ENCODE measurements at regions not wholly inside any gene's neighbourhood (a gene's known extent, or its start where the extent isn't known, plus 50 kb on each side); places are given as distances from the start of the nearest gene placed in this dataset.

GRCh38 chr2:156810094-156810493 lies 373.9 kb downstream of the GPD2 start:
- Histone ChIP-seq H3K9me2 (replicated peaks; ENCODE audit: insufficient read depth, low read length) (no peaks in the 10 kb centered on the region), H3K27me3 (ENCODE audit: low read length) (no peaks in the 10 kb centered on the region; the same call in 1 of the 2 replicates), H3K9me3 (ENCODE audit: low read length) (no peaks in the 10 kb centered on the region)

GRCh38 chr2:156812496-156812895 lies 376.3 kb downstream of the GPD2 start:
- no peaks in the 10 kb centered on the region for H3K79me2 ChIP-seq (ENCODE audit: low read length)
- no peak overlapping the region for H3K9ac ChIP-seq (ENCODE audit: low read length)
- no peaks in the 10 kb centered on the region for H3K4me1 ChIP-seq (ENCODE audit: low read length)
- H2AFZ ChIP-seq (ENCODE audit: low read length) = no peak overlapping the region
- no peaks in the 10 kb centered on the region for H3K9me2 ChIP-seq (replicated peaks; ENCODE audit: insufficient read depth, low read length)
- no peaks in the 10 kb centered on the region for H4K20me1 ChIP-seq (ENCODE audit: insufficient read depth, low read depth, low read length)
- no peaks in the 10 kb centered on the region for H3K9me3 ChIP-seq (ENCODE audit: low read length)
- no peaks in the 10 kb centered on the region; the same call in 1 of the 2 replicates for H3K27me3 ChIP-seq (ENCODE audit: low read length)
- H3K36me3 ChIP-seq (ENCODE audit: insufficient read depth, low read length) = no peaks in the 10 kb centered on the region
- no peak overlapping the region for H3K4me2 ChIP-seq (ENCODE audit: low read depth, low read length, poor library complexity, severe bottlenecking)
- no peak for DNase-seq
- H3K27ac ChIP-seq (ENCODE audit: low read length) = no peak overlapping the region
- no peak overlapping the region for H3K4me3 ChIP-seq (ENCODE audit: low read length)

More at GRCh38 chr2:156810094-156810493, 373.9 kb downstream of the GPD2 start:
- H3K36me3 ChIP-seq (ENCODE audit: insufficient read depth, low read length) = no peaks in the 10 kb centered on the region
- no peaks in the 10 kb centered on the region for H3K79me2 ChIP-seq (ENCODE audit: low read length)
- no peak overlapping the region for H3K4me3 ChIP-seq (ENCODE audit: low read length)
- H3K4me2 ChIP-seq (ENCODE audit: low read depth, low read length, poor library complexity, severe bottlenecking) = no peak overlapping the region
- H3K9ac ChIP-seq (ENCODE audit: low read length) = no peak overlapping the region
- H2AFZ ChIP-seq (ENCODE audit: low read length) = no peak overlapping the region
- H3K4me1 ChIP-seq (ENCODE audit: low read length) = no peaks in the 10 kb centered on the region
- no peak overlapping the region for H3K27ac ChIP-seq (ENCODE audit: low read length)
- no peaks in the 10 kb centered on the region for H4K20me1 ChIP-seq (ENCODE audit: insufficient read depth, low read depth, low read length)
- no peak for DNase-seq

GRCh38 chr2:156817430-156817829 lies 381.3 kb downstream of the GPD2 start:
- DNase-seq = no peak
- Histone ChIP-seq H3K9me3 (ENCODE audit: low read length) (no peaks in the 10 kb centered on the region), H2AFZ (ENCODE audit: low read length) (no peak overlapping the region), H3K4me3 (ENCODE audit: low read length) (no peak overlapping the region), H3K4me1 (ENCODE audit: low read length) (no peaks in the 10 kb centered on the region), H3K9ac (ENCODE audit: low read length) (no peak overlapping the region), H4K20me1 (ENCODE audit: insufficient read depth, low read depth, low read length) (no peaks in the 10 kb centered on the region), H3K4me2 (ENCODE audit: low read depth, low read length, poor library complexity, severe bottlenecking) (no peak overlapping the region), H3K79me2 (ENCODE audit: low read length) (no peaks in the 10 kb centered on the region), H3K9me2 (replicated peaks; ENCODE audit: insufficient read depth, low read length) (no peaks in the 10 kb centered on the region), H3K27ac (ENCODE audit: low read length) (no peak overlapping the region), H3K36me3 (ENCODE audit: insufficient read depth, low read length) (no peaks in the 10 kb centered on the region), H3K27me3 (ENCODE audit: low read length) (no peaks in the 10 kb centered on the region; the same call in 1 of the 2 replicates)

GRCh38 chr2:156818221-156818620 lies 382.0 kb downstream of the GPD2 start:
- no peaks in the 10 kb centered on the region for H4K20me1 ChIP-seq (ENCODE audit: insufficient read depth, low read depth, low read length)
- no peaks in the 10 kb centered on the region for H3K9me2 ChIP-seq (replicated peaks; ENCODE audit: insufficient read depth, low read length)
- H3K4me2 ChIP-seq (ENCODE audit: low read depth, low read length, poor library complexity, severe bottlenecking) = no peak overlapping the region
- no peak overlapping the region for H3K4me3 ChIP-seq (ENCODE audit: low read length)
- H3K36me3 ChIP-seq (ENCODE audit: insufficient read depth, low read length) = no peaks in the 10 kb centered on the region
- no peaks in the 10 kb centered on the region for H3K9me3 ChIP-seq (ENCODE audit: low read length)
- no peak overlapping the region for H3K27ac ChIP-seq (ENCODE audit: low read length)
- no peak overlapping the region for H2AFZ ChIP-seq (ENCODE audit: low read length)
- H3K9ac ChIP-seq (ENCODE audit: low read length) = no peak overlapping the region
- DNase-seq = no peak
- no peaks in the 10 kb centered on the region for H3K79me2 ChIP-seq (ENCODE audit: low read length)
- no peaks in the 10 kb centered on the region for H3K4me1 ChIP-seq (ENCODE audit: low read length)
- H3K27me3 ChIP-seq (ENCODE audit: low read length) = no peaks in the 10 kb centered on the region; the same call in 1 of the 2 replicates

GRCh38 chr2:156818944-156819343 lies 382.8 kb downstream of the GPD2 start:
- Histone ChIP-seq H3K4me2 (ENCODE audit: low read depth, low read length, poor library complexity, severe bottlenecking) (no peak overlapping the region), H3K4me1 (ENCODE audit: low read length) (no peaks in the 10 kb centered on the region), H2AFZ (ENCODE audit: low read length) (no peak overlapping the region), H3K36me3 (ENCODE audit: insufficient read depth, low read length) (no peaks in the 10 kb centered on the region), H3K9me3 (ENCODE audit: low read length) (no peaks in the 10 kb centered on the region), H3K27ac (ENCODE audit: low read length) (no peak overlapping the region), H3K27me3 (ENCODE audit: low read length) (no peaks in the 10 kb centered on the region), H3K4me3 (ENCODE audit: low read length) (no peak overlapping the region), H4K20me1 (ENCODE audit: insufficient read depth, low read depth, low read length) (no peaks in the 10 kb centered on the region), H3K9ac (ENCODE audit: low read length) (no peak overlapping the region), H3K79me2 (ENCODE audit: low read length) (no peaks in the 10 kb centered on the region), H3K9me2 (replicated peaks; ENCODE audit: insufficient read depth, low read length) (no peaks in the 10 kb centered on the region)
- no peak for DNase-seq

GRCh38 chr2:156826341-156826933 lies 390.3 kb downstream of the GPD2 start:
- Histone ChIP-seq H3K9ac (ENCODE audit: low read length) (no peak overlapping the region), H3K36me3 (ENCODE audit: insufficient read depth, low read length) (no peaks in the 10 kb centered on the region), H2AFZ (ENCODE audit: low read length) (no peak overlapping the region), H4K20me1 (ENCODE audit: insufficient read depth, low read depth, low read length) (no peaks in the 10 kb centered on the region), H3K9me2 (replicated peaks; ENCODE audit: insufficient read depth, low read length) (no peaks in the 10 kb centered on the region), H3K27me3 (ENCODE audit: low read length) (no peaks in the 10 kb centered on the region), H3K79me2 (ENCODE audit: low read length) (no peaks in the 10 kb centered on the region), H3K4me3 (ENCODE audit: low read length) (no peak overlapping the region), H3K27ac (ENCODE audit: low read length) (no peak overlapping the region), H3K4me1 (ENCODE audit: low read length) (no peaks in the 10 kb centered on the region), H3K9me3 (ENCODE audit: low read length) (peaks cover 4% of the 10 kb centered on the region), H3K4me2 (ENCODE audit: low read depth, low read length, poor library complexity, severe bottlenecking) (no peak overlapping the region)
- DNase-seq = no peak

- Histone ChIP-seq H3K79me2 (ENCODE audit: low read length) (no peaks in the 10 kb centered on the region), H3K4me2 (ENCODE audit: low read depth, low read length, poor library complexity, severe bottlenecking) (no peak overlapping the region), H3K36me3 (ENCODE audit: insufficient read depth, low read length) (no peaks in the 10 kb centered on the region), H4K20me1 (ENCODE audit: insufficient read depth, low read depth, low read length) (no peaks in the 10 kb centered on the region), H3K9me2 (replicated peaks; ENCODE audit: insufficient read depth, low read length) (0 out of 2 replicates have a peak, but pooled peaks cover 3% of the 10 kb centered on the region), H3K4me1 (ENCODE audit: low read length) (no peaks in the 10 kb centered on the region), H3K9ac (ENCODE audit: low read length) (no peak overlapping the region), H3K4me3 (ENCODE audit: low read length) (no peak overlapping the region), H2AFZ (ENCODE audit: low read length) (no peak overlapping the region), H3K27me3 (ENCODE audit: low read length) (no peaks in the 10 kb centered on the region), H3K27ac (ENCODE audit: low read length) (no peak overlapping the region), H3K9me3 (ENCODE audit: low read length) (no peaks in the 10 kb centered on the region)
- no peak for DNase-seq
Observed at GRCh38 chr2:156834431-156834830, 398.3 kb downstream of the GPD2 start.

GRCh38 chr2:156837635-156838370 lies 401.6 kb downstream of the GPD2 start:
- Histone ChIP-seq H3K9me3 (ENCODE audit: low read length) (no peaks in the 10 kb centered on the region), H3K4me1 (ENCODE audit: low read length) (no peaks in the 10 kb centered on the region), H3K4me2 (ENCODE audit: low read depth, low read length, poor library complexity, severe bottlenecking) (no peak overlapping the region), H3K27ac (ENCODE audit: low read length) (no peak overlapping the region), H3K9me2 (replicated peaks; ENCODE audit: insufficient read depth, low read length) (no peaks in the 10 kb centered on the region), H3K27me3 (ENCODE audit: low read length) (no peaks in the 10 kb centered on the region), H3K9ac (ENCODE audit: low read length) (no peak overlapping the region), H4K20me1 (ENCODE audit: insufficient read depth, low read depth, low read length) (no peaks in the 10 kb centered on the region), H3K36me3 (ENCODE audit: insufficient read depth, low read length) (no peaks in the 10 kb centered on the region), H3K4me3 (ENCODE audit: low read length) (no peak overlapping the region), H3K79me2 (ENCODE audit: low read length) (no peaks in the 10 kb centered on the region), H2AFZ (ENCODE audit: low read length) (no peak overlapping the region)
- DNase-seq = no peak
